PC-3 (cell line): ENCODE measurements at regions not wholly inside any gene's neighbourhood (a gene's known extent, or its start where the extent isn't known, plus 50 kb on each side); places are given as distances from the start of the nearest gene placed in this dataset.

ENCODE experiments used
- EZH2 ChIP-seq: fragments of 300-600 bp; sonication (generic); IDR thresholded peaks from one replicate; pipeline ENCODE4 v1.6.1; 2017; ENCODE audit warnings: antibody characterized with exemption, mild to moderate bottlenecking, low read length; ENCODE audit not compliant: unreplicated experiment
- EZH2phosphoT487 ChIP-seq: fragments of 300-600 bp; sonication (generic); IDR thresholded peaks from 2 replicates; pipeline ENCODE4 v1.6.1; 2018; ENCODE audit warnings: mild to moderate bottlenecking, antibody characterized with exemption, low read length, borderline replicate concordance
- TF ChIP-seq, protein P1 (sequence below): fragments of 300-600 bp; sonication (generic); conservative IDR thresholded peaks from 2 replicates; pipeline ENCODE4 v1.5.1; 2017; ENCODE audit warnings: antibody characterized with exemption, low read depth, mild to moderate bottlenecking, low read length

DNA sequence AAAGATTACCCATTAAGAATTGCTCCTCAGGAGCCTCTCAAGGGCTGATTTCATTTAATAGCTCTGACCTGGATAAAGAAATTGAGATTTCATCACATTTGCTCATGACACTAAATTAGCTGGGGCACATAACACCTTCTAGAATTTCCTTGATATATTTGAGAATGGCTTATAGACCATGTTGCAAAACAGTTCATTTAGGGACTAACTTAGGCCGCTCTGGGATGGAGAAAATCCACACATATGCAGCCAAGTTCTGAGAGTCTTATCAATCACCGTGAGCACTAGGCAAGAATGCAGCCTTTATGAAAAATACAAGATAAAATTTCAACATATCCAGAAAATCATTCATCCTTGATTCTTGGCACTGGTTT is 91.0 kb upstream of the MCHR2 start:
- TF ChIP-seq, protein P1, sequence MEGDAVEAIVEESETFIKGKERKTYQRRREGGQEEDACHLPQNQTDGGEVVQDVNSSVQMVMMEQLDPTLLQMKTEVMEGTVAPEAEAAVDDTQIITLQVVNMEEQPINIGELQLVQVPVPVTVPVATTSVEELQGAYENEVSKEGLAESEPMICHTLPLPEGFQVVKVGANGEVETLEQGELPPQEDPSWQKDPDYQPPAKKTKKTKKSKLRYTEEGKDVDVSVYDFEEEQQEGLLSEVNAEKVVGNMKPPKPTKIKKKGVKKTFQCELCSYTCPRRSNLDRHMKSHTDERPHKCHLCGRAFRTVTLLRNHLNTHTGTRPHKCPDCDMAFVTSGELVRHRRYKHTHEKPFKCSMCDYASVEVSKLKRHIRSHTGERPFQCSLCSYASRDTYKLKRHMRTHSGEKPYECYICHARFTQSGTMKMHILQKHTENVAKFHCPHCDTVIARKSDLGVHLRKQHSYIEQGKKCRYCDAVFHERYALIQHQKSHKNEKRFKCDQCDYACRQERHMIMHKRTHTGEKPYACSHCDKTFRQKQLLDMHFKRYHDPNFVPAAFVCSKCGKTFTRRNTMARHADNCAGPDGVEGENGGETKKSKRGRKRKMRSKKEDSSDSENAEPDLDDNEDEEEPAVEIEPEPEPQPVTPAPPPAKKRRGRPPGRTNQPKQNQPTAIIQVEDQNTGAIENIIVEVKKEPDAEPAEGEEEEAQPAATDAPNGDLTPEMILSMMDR, result no peak
- TF ChIP-seq EZH2phosphoT487, result no peak
- no peak for TF ChIP-seq EZH2
